TTC549 (cell line): ENCODE measurements at regions not wholly inside any gene's neighbourhood (a gene's known extent, or its start where the extent isn't known, plus 50 kb on each side); places are given as distances from the start of the nearest gene placed in this dataset.

Experiments used
- FAIRE-seq: peaks from 2 replicates; lab custom pipeline; 2012; peaks lifted over from hg19 to GRCh38; lab: Jason Lieb, UNC

DNA sequence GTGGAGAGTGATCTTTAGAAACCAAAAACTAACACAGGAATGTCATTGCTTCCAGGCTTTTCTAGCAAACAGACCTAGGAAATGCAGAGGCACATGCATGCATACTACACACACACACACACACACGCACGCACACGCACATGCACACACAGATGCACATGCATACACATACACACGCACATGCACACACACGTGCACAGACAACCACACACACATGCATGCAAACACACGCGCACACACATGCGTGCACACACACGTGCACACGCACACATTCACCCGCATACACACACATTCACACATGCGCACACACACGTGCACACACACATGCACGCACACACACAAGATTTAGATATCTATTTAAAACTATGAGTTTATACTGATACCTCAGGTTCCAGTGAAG is 379.5 kb downstream of the ZNF516 start:
- no peak for FAIRE-seq

DNA sequence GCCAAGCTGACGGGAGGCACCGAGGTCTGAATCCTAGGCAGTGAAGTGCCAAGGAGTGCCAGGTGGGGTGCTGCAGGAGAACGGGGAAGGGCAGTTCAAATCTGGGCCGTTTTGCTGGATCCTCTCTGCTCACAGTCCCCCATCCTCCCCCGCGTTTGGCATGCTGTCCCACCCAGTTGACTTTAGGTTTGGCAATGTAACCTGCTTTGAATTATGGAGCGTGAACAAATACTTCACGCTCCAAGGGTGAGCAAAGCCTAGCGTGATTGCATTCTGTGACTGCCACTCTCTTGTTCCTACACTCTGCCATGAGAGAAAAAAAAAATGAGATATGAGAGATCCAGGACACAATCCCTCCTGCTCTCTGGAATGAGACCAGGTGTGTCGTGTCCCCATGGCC is 381.9 kb downstream of the ZNF516 start:
- no peak for FAIRE-seq

DNA sequence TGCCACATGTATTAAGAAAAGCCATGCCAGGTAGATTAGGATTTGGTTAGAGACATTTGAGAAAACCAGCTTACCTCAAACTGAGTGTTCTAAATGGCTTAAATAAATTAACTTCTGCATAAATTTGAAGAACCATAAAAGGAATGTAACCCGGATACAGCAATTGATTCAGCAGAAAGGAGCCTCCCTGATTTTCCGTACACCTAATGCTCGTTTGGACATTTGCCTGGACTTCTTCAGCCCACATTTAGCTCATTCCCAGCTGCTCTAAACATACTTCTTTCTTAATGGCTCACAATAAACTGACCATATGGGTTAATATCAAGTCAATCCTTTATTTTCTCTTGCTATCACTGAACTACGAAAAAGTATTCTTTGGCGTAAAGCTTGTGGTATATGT is 392.4 kb downstream of the ZNF516 start:
- no peak for FAIRE-seq

- FAIRE-seq, result no peak
Measured at GRCh38 chr18:76102156-76102555, 392.9 kb downstream of the ZNF516 start.

DNA sequence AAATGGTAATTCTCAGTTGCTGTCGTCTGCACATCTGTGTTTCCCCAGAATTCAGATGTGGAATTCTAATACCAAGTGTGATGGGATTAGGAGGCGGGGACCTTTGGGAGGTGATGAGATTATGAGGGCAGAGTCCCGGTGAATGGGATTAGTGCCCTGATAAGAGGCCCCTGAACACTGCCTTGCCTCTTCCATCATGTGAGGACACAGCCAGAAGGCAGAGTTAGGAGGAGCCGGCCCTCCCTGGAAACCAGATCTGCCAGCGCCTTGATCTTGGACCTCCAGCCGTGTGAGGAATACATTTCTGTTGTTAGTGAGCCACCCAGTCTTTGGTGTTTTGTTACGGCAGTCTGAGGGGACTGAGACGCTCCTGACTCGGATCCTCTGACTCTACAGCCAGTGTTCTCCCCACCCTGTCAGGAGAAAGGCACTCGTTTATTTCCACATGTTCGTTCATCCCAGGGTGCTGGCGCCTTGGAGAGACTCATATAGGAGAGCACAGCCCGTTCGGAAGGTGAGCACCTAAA is 395.0 kb downstream of the ZNF516 start:
- no peak for FAIRE-seq

GRCh38 chr18:76098674-76099411 is 396.2 kb downstream of the ZNF516 start:
- FAIRE-seq, result no peak

DNA sequence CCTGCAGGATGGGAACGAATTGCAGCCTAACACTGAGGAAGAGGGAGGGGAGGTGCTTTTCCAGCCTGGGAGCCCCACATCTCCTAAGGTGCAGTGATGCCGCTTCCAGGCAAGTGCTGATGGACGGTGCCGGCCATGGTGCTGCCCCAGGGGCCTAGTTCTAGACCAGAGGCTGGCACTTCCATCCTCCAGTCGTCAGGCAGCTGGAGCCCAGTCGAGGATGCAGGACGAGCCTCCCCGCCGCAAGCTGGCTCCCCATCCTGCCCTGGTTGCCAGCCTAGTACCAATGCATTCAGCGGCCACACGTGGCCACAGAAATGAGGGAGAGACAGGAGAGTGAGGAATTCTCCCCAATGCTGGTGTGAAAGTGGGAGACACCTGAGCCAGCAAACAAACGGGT is 413.5 kb downstream of the ZNF516 start:
- no peak for FAIRE-seq

DNA sequence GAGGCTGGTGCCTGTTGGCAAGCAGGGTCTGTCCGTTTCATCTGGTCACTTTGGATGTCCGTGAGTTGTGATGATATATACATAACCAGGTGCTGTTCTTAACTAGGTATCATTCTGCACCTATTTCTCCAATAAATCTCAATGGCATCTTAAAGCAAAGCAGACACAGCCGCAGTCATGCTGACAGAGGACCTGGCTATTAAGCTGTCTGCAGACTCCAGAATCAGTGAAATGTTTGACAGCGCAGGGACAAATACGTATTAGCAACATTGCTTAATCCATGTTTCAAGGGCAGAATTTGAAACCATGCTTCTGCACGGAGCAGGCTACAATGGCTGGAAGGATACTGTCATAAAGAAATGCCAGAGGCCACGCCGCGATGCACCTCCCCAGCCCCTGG is 414.6 kb downstream of the ZNF516 start:
- FAIRE-seq, result no peak

DNA sequence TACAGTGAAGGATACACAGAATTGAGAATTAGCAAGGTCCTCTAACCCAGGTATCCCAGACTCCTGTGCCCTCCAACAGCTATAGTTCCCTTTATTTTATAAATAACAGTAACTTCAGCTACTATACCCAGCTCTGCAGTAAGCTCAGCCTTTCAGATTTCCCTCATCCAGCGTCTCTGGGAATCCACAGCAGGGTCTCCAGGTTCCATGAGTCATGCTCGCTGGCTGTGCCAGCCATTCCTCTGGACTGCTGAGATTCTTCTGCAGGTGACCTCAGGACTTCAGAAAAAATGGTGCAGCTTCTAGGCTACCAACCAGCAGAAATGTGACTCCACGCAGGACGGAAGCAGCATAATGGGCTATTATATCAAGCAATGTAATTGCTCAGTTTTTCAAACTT is 419.3 kb downstream of the ZNF516 start:
- FAIRE-seq, result no peak

GRCh38 chr18:76064998-76065397 is 430.0 kb downstream of the ZNF516 start:
- no peak for FAIRE-seq

DNA sequence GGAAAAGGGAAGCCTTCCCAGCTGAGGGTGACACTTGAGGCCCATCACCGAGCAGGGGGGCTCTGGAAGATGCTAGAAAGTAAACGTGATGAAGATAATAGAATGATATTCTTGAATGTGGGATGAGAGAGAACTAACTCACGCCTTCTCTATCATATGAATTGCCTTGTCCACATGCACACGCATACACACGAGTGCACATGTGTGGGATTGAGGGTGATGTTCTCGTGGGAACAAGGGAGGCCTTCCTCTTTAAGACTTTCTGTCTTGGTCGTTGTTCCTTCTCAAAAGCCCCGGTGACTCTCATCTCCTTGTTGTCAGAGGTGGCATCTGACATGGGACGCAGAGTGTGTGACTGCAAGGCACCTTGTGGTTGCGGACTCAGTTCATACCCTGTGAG is 436.9 kb downstream of the ZNF516 start:
- no peak for FAIRE-seq

GRCh38 chr18:76057386-76057785 is 437.7 kb downstream of the ZNF516 start:
- no peak for FAIRE-seq

DNA sequence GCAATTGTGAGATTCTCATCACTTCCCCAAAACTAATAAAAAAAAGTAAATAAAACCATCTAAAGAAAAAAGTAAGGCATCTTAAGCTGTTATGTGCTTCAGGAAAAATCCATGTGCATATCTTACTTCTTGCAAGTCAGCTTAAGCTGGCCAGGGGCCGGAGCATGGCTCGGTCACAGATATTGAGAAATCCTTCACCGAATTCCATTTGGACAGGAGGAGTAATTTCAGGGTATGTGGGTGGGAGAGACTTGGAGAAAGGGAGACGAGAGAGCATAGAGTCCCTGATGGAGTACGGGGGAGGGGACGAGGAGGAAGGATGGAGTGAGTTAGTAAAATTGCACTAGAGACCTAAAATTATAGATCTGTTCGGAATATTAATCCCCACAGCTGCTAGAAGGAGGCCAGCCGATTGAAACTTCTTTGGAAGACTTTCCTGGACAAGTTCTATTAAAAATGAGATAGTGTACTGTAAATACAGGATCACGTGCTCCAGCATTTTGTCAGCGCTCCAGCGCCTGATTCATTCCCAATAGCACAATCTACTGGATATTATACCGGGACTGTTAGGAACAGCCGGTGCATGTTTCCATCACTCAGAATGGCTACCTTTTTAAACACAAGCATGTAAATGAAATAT is 438.5 kb downstream of the ZNF516 start:
- FAIRE-seq, result no peak

- no peak for FAIRE-seq
Measured at GRCh38 chr18:76055578-76055977, 439.5 kb downstream of the ZNF516 start.

DNA sequence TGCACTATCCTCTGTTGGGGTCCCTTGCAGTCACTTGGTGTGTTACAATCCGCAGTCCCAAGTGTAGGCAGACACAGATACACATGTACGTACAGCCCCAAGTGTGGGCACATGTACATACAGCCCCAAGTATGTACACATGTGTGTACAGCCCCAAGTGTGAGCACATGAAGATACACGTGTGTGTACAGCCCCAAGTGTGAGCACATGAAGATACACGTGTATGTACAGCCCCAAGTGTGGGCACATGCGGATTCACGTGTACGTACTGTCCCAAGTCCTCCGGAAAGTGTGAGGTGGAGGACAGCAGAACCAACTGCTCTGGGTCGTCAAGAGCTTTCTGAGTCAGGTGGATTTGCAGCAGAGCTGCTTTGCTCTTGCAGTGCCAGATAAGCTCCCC is 440.0 kb downstream of the ZNF516 start:
- FAIRE-seq, result no peak

- no peak for FAIRE-seq
Measured at GRCh38 chr18:76054156-76054555, 440.9 kb downstream of the ZNF516 start.

GRCh38 chr18:76053551-76053950 is 441.5 kb downstream of the ZNF516 start:
- FAIRE-seq, result no peak

DNA sequence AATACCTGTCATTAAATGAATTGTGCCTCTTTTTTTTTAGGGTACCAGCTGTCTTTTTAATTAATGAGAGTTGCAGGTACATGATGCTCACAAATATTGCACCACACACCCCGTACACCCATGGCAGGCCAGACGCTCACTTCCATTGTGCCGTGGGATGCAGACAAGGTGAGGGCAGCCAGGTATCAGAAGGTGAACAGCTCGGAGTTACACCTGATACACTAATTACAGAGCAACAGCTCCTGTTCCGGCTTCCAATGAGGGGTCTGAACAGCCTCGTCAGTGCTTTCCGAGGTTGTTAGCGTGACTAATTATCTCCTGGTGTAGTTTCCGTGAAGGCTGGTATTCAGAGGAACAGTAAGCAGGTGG is 442.8 kb downstream of the ZNF516 start:
- FAIRE-seq, result no peak

- no peak for FAIRE-seq
Measured at GRCh38 chr18:76051396-76052226, 443.4 kb downstream of the ZNF516 start.

DNA sequence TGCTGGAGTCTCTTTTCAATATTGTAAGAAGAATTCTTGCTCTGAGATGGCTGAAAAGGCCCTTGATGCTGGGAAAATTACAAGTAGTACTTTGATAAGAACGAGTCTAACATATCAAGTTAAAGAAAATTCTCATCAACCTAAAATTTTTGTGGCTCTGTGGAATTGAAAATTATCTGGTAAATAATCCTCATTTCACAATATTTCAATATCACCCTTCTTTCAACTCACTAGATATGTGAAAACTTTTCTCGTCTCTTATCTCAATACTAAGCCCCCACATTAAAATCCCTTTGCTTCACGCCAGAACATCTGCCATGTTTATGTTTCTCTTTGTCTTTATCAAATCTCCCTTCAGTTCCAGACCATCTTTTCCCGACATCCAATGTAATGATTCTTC is 448.8 kb downstream of the ZNF516 start:
- FAIRE-seq, result no peak

DNA sequence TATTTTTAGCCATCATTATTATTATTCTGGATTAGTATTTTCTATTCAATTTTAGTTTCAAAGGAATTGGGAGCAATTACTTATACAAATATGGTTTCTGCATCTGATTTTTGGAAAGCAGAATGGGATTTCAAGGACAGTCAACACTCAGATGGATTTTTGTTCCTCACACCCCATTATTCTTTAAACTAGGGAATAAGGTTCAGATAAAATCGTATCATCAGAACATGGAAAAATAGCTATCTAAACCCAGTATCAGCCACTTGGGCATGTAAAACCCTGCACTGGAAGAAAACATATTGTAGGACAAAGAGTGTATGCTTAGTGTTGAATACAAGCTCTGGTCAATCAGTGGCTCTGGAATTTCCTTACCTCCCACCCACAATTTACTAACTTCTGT is 452.5 kb downstream of the ZNF516 start:
- no peak for FAIRE-seq

GRCh38 chr18:76018210-76018609 is 476.8 kb downstream of the ZNF516 start:
- no peak for FAIRE-seq

DNA sequence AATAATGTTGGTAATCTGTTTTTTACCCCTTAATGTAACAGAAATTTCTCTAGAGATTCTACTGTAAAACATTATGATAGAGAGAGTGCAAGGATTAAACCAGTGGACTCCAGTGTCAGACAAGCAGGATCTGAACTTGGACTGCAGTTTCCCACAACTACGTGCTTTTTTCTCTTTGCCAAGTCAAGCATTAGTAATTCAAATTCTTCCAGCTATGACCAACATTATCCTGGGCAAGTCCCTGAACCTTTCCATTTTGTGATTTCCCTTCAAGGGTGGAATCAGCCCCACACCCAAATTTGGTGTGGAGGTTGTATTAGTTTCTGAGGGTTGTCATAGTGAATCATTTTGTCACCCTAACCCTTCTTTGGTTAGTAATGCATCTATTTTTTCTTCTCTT is 482.0 kb downstream of the ZNF516 start:
- FAIRE-seq, result no peak
